Muscle layer of colon (tissue), 2 donors: ENCODE measurements at regions not wholly inside any gene's neighbourhood (a gene's known extent, or its start where the extent isn't known, plus 50 kb on each side); places are given as distances from the start of the nearest gene placed in this dataset.

ENCODE experiments used
- H3K27ac ChIP-seq: one replicate; pipeline ENCODE4 v1.7.0; 2013; ENCODE audit warnings: low read depth, mild to moderate bottlenecking, low read length, moderate library complexity
- H3K27me3 ChIP-seq, 2 donors: one replicate each; pipeline ENCODE4 v1.7.0; 2013; ENCODE audit warnings: low read length in 2 of 2, mild to moderate bottlenecking in 2 of 2; ENCODE audit not compliant: insufficient read depth in 2 of 2, control insufficient read depth in 1 of 2
- H3K36me3 ChIP-seq: one replicate; pipeline ENCODE4 v1.7.0; 2013; ENCODE audit warnings: mild to moderate bottlenecking, low read length; ENCODE audit not compliant: insufficient read depth
- H3K4me1 ChIP-seq: one replicate; pipeline ENCODE4 v1.7.0; 2013; ENCODE audit warnings: mild to moderate bottlenecking, low read length; ENCODE audit not compliant: insufficient read depth
- H3K4me3 ChIP-seq, 2 donors: one replicate each; pipeline ENCODE4 v1.7.0; 2013; ENCODE audit warnings: low read length in 2 of 2, low read depth in 1 of 2, mild to moderate bottlenecking in 1 of 2, moderate library complexity in 1 of 2
- H3K9ac ChIP-seq: one replicate; pipeline ENCODE4 v1.7.0; 2013; ENCODE audit warnings: low read length
- H3K9me3 ChIP-seq: one replicate; pipeline ENCODE4 v1.7.0; 2013; ENCODE audit warnings: mild to moderate bottlenecking, low read length
- donor health status: abdominal sarcoma.
- donor health status: Adenocarcinoma of cecum.

GRCh38 chr7:81624650-81625631 is 144.9 kb downstream of the HGF start:
- Histone ChIP-seq H3K4me1 (no peaks in the 10 kb centered on the region), H3K4me3 (no peak overlapping the region), H3K27ac (no peak overlapping the region)

GRCh38 chr7:81624021-81624592 is 145.7 kb downstream of the HGF start:
- H3K27me3 ChIP-seq: no peaks in the 10 kb centered on the region
- no peaks in the 10 kb centered on the region for H3K36me3 ChIP-seq
- H3K9ac ChIP-seq: no peak overlapping the region
- no peak overlapping the region for H3K27ac ChIP-seq
- H3K4me3 ChIP-seq: no peak overlapping the region
- H3K4me1 ChIP-seq: no peaks in the 10 kb centered on the region
- H3K9me3 ChIP-seq: no peaks in the 10 kb centered on the region

More at GRCh38 chr7:81624650-81625631, 144.9 kb downstream of the HGF start:
- Histone ChIP-seq H3K9ac (no peak overlapping the region), H3K9me3 (no peaks in the 10 kb centered on the region), H3K27me3 (no peaks in the 10 kb centered on the region), H3K36me3 (no peaks in the 10 kb centered on the region)

GRCh38 chr7:81623251-81623855 is 146.5 kb downstream of the HGF start:
- no peaks in the 10 kb centered on the region for H3K4me1 ChIP-seq
- no peak overlapping the region for H3K9ac ChIP-seq
- no peaks in the 10 kb centered on the region for H3K9me3 ChIP-seq
- no peaks in the 10 kb centered on the region for H3K27me3 ChIP-seq
- no peak overlapping the region for H3K27ac ChIP-seq
- no peaks in the 10 kb centered on the region for H3K36me3 ChIP-seq
- no peak overlapping the region for H3K4me3 ChIP-seq

GRCh38 chr7:81621893-81622292 is 148.0 kb downstream of the HGF start:
- H3K4me1 ChIP-seq: no peaks in the 10 kb centered on the region
- no peaks in the 10 kb centered on the region for H3K27me3 ChIP-seq
- H3K27ac ChIP-seq: no peak overlapping the region
- no peaks in the 10 kb centered on the region for H3K36me3 ChIP-seq
- H3K4me3 ChIP-seq: no peak overlapping the region
- no peaks in the 10 kb centered on the region for H3K9me3 ChIP-seq
- H3K9ac ChIP-seq: no peak overlapping the region

- H3K4me3 ChIP-seq: no peak overlapping the region
- no peaks in the 10 kb centered on the region for H3K36me3 ChIP-seq
- no peaks in the 10 kb centered on the region for H3K9me3 ChIP-seq
- H3K27ac ChIP-seq: no peak overlapping the region
- no peaks in the 10 kb centered on the region for H3K4me1 ChIP-seq
- H3K27me3 ChIP-seq: no peaks in the 10 kb centered on the region
- H3K9ac ChIP-seq: no peak overlapping the region
Observed at GRCh38 chr7:81618396-81619014, 151.3 kb downstream of the HGF start.

GRCh38 chr7:81616951-81617350 is 152.9 kb downstream of the HGF start:
- no peaks in the 10 kb centered on the region for H3K36me3 ChIP-seq
- H3K27me3 ChIP-seq: no peaks in the 10 kb centered on the region
- H3K4me3 ChIP-seq: no peak overlapping the region
- no peak overlapping the region for H3K27ac ChIP-seq
- H3K9me3 ChIP-seq: no peaks in the 10 kb centered on the region
- no peak overlapping the region for H3K9ac ChIP-seq
- no peaks in the 10 kb centered on the region for H3K4me1 ChIP-seq

- no peaks in the 10 kb centered on the region for H3K9me3 ChIP-seq
- H3K4me1 ChIP-seq: no peaks in the 10 kb centered on the region
- H3K27me3 ChIP-seq: no peaks in the 10 kb centered on the region
- no peak overlapping the region for H3K4me3 ChIP-seq
- H3K27ac ChIP-seq: no peak overlapping the region
- no peaks in the 10 kb centered on the region for H3K36me3 ChIP-seq
- no peak overlapping the region for H3K9ac ChIP-seq
Observed at GRCh38 chr7:81611805-81612204, 158.0 kb downstream of the HGF start.

GRCh38 chr7:81611040-81611439 is 158.8 kb downstream of the HGF start:
- Histone ChIP-seq H3K9me3 (no peaks in the 10 kb centered on the region), H3K4me3 (no peak overlapping the region), H3K36me3 (no peaks in the 10 kb centered on the region), H3K9ac (no peak overlapping the region), H3K27ac (no peak overlapping the region), H3K27me3 (no peaks in the 10 kb centered on the region), H3K4me1 (no peaks in the 10 kb centered on the region)

- Histone ChIP-seq H3K27ac (no peak overlapping the region), H3K36me3 (no peaks in the 10 kb centered on the region), H3K4me1 (no peaks in the 10 kb centered on the region), H3K27me3 (no peaks in the 10 kb centered on the region), H3K4me3 (no peak overlapping the region), H3K9ac (no peak overlapping the region), H3K9me3 (no peaks in the 10 kb centered on the region)
Observed at GRCh38 chr7:81608748-81609382, 161.0 kb downstream of the HGF start.

GRCh38 chr7:81607987-81608386 is 161.9 kb downstream of the HGF start:
- Histone ChIP-seq H3K27me3 (no peaks in the 10 kb centered on the region), H3K36me3 (no peaks in the 10 kb centered on the region), H3K4me3 (no peak overlapping the region), H3K4me1 (no peaks in the 10 kb centered on the region), H3K27ac (no peak overlapping the region), H3K9me3 (no peaks in the 10 kb centered on the region), H3K9ac (no peak overlapping the region)
